Common myeloid progenitor, CD34-positive (primary cell): ENCODE measurements at regions not wholly inside any gene's neighbourhood (a gene's known extent, or its start where the extent isn't known, plus 50 kb on each side); places are given as distances from the start of the nearest gene placed in this dataset.
A peak's percentile ranks its signal among the peaks of the same experiment; 100 is the strongest.

ENCODE experiments used
- CTCF ChIA-PET: fragments of 350-600 bp; sonication (Branson Sonifier 250); formaldehyde crosslinking; loops from one replicate; lab custom pipeline; 2021; ENCODE audit warnings: antibody characterized with exemption; lab: Charles Lee
- POLR2A ChIA-PET: fragments of 350-600 bp; sonication (Branson Sonifier 250); formaldehyde crosslinking; loops from one replicate; lab custom pipeline; 2021; ENCODE audit warnings: antibody characterized with exemption; lab: Charles Lee
- DNase-seq, 3 donors: peaks; one replicate each; pipeline versions ENCODE4 v3.0.0 to v3.0.0-alpha.2; 2013
- H3K27ac ChIP-seq, 2 experiments: 1 replicate in 1 of 2; 2 replicates in 1 of 2; pipeline ENCODE4 v1.7.0; 2013; ENCODE audit warnings: inconsistent platforms in 2 of 2, low read length in 2 of 2, mild to moderate bottlenecking in 2 of 2, low read depth in 1 of 2, moderate library complexity in 1 of 2; ENCODE audit not compliant: severe bottlenecking in 2 of 2, insufficient read depth in 1 of 2, poor library complexity in 1 of 2
- H3K27me3 ChIP-seq, 5 experiments: replicated peaks in 2 of 5; 1 replicate in 3 of 5; 2 replicates in 2 of 5; pipeline versions ENCODE4 v1.6.1 to v1.7.0; 2013; ENCODE audit warnings: low read length in 4 of 5, mild to moderate bottlenecking in 2 of 5, moderate library complexity in 2 of 5, inconsistent platforms in 1 of 5; ENCODE audit not compliant: insufficient read depth in 5 of 5, control insufficient read depth in 4 of 5
- H3K36me3 ChIP-seq, 4 experiments: 1 replicate in 2 of 4; 2 replicates in 2 of 4; pipeline versions ENCODE4 v1.6.1 to v1.7.0; 2013; ENCODE audit warnings: low read length in 3 of 4, control low read depth in 1 of 4, mild to moderate bottlenecking in 1 of 4; ENCODE audit not compliant: control insufficient read depth in 4 of 4, insufficient read depth in 4 of 4
- H3K4me1 ChIP-seq, 4 experiments: 1 replicate in 3 of 4; 2 replicates in 1 of 4; pipeline versions ENCODE4 v1.6.1 to v1.7.1; 2013; ENCODE audit warnings: low read length in 3 of 4, mild to moderate bottlenecking in 3 of 4, control low read depth in 1 of 4, inconsistent platforms in 1 of 4, moderate library complexity in 1 of 4; ENCODE audit not compliant: control insufficient read depth in 4 of 4, insufficient read depth in 4 of 4; ENCODE audit errors: control extremely low read depth in 1 of 4
- H3K4me3 ChIP-seq, 7 experiments: 1 replicate in 4 of 7; 2 replicates in 3 of 7; pipeline versions ENCODE4 v1.5.1 to v1.7.0; 2013; ENCODE audit warnings: mild to moderate bottlenecking in 7 of 7, low read length in 6 of 7, moderate library complexity in 6 of 7, inconsistent platforms in 2 of 7, low read depth in 2 of 7, control low read depth in 1 of 7; ENCODE audit not compliant: insufficient read depth in 4 of 7, control insufficient read depth in 1 of 7; ENCODE audit errors: extremely low read depth in 1 of 7
- H3K9me3 ChIP-seq, 5 experiments: 1 replicate in 4 of 5; 2 replicates in 1 of 5; pipeline versions ENCODE4 v1.6.1 to v1.7.1; 2013; ENCODE audit warnings: low read length in 4 of 5, mild to moderate bottlenecking in 2 of 5, inconsistent platforms in 1 of 5, low read depth in 1 of 5, moderate library complexity in 1 of 5; ENCODE audit not compliant: control insufficient read depth in 4 of 5, insufficient read depth in 2 of 5; ENCODE audit errors: control extremely low read depth in 1 of 5
- WGBS: methylation state at CpG from one replicate; pipeline ENCODE4 v1.1.5; 2013; ENCODE audit not compliant: insufficient coverage; 5-methylcytosine and 5-hydroxymethylcytosine counted together

- H3K27me3 ChIP-seq, result peaks cover 0 to 13% (median 3%) of the 10 kb centered on the region in 5 experiments
- CTCF ChIA-PET, result interaction anchor here (1.1 kb wide), 1 partner anchor 16 kb away, joined by 3 read pairs; no protein-coding TSS in a partner anchor
- 100% methylated on average over 2 of the region's 2 CpGs for WGBS
- DNase-seq, result no peak
- H3K36me3 ChIP-seq, result no peaks in the 10 kb centered on the region
- peaks cover 0 to 3% (median 0%) of the 10 kb centered on the region in 5 experiments for H3K9me3 ChIP-seq
- POLR2A ChIA-PET, result no interaction called here
- H3K4me3 ChIP-seq, result no peak overlapping the region
- H3K4me1 ChIP-seq, result no peaks in the 10 kb centered on the region
- no peak overlapping the region for H3K27ac ChIP-seq
Measured at GRCh38 chr1:34582356-34582755, 172.5 kb upstream of the GJB5 start.

DNA sequence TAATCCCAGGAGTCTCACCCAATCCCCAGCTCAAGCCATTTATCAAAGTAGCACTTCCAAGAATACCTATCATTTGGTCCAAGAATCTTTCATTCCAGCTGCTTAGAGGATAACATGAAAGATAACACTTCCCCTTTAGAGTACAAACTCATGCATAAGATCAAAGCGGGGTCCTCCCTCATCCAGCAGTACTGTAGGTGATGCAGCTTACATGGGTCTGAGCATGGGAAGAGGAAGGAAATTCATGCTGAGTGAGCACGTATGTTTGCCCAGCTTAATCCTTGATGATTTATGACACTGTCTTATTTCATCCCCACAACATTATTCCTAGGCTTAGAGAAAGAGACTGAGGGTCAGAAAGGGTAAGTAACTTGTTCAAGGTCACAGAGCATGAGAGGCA, 167.1 kb upstream of the GJB5 start:
- no peaks in the 10 kb centered on the region for H3K4me1 ChIP-seq
- H3K4me3 ChIP-seq, result no peak overlapping the region
- H3K36me3 ChIP-seq, result no peaks in the 10 kb centered on the region
- no peak overlapping the region for H3K27ac ChIP-seq
- ChIA-PET CTCF (interaction anchor here (0.9 kb wide), 1 partner anchor 8 kb away, joined by 3 read pairs; no protein-coding TSS in a partner anchor), POLR2A (no interaction called here)
- H3K27me3 ChIP-seq, result peaks cover 0 to 13% (median 3%) of the 10 kb centered on the region in 5 experiments
- H3K9me3 ChIP-seq, result no peaks in the 10 kb centered on the region
- DNase-seq, result peak in 1 of 3 donors; percentile 2
- no CpG with 5 or more reads among the region's 2 CpGs for WGBS

DNA sequence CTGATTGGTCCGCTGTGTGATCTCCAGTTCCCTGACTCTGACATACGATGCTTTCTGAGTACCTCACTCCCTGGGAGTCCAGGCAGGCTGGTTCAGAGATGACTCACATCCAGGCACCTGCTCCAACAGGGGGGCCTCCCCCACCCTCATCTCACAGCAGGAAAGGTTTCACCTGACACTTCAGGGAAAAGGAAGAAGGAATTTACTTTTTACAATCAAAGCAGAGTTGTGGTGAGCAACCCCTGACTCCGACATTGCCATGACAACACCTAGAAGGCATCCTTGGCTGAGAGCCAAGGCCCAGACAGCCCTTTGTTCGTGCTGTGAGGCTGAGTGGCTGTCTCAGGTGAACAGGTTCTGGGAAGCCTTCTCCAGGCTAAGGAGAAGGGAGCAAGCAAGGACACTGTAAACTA, 164.6 kb upstream of the GJB5 start:
- WGBS, result 79% methylated on average over 2 of the region's 4 CpGs
- H3K27ac ChIP-seq, result no peak overlapping the region
- no peaks in the 10 kb centered on the region for H3K36me3 ChIP-seq
- H3K4me3 ChIP-seq, result no peak overlapping the region
- H3K9me3 ChIP-seq, result no peaks in the 10 kb centered on the region
- ChIA-PET CTCF (interaction anchor here (1.0 kb wide), 1 partner anchor 54 kb away, joined by 3 read pairs; no protein-coding TSS in a partner anchor), POLR2A (no interaction called here)
- no peak for DNase-seq
- no peaks in the 10 kb centered on the region for H3K4me1 ChIP-seq
- H3K27me3 ChIP-seq, result peaks cover 0 to 3% (median 0%) of the 10 kb centered on the region in 5 experiments

- Histone ChIP-seq H3K27ac (no peak overlapping the region), H3K9me3 (no peaks in the 10 kb centered on the region), H3K36me3 (no peaks in the 10 kb centered on the region), H3K27me3 (peaks cover 0 to 3% (median 0%) of the 10 kb centered on the region in 5 experiments), H3K4me3 (no peak overlapping the region), H3K4me1 (no peaks in the 10 kb centered on the region)
- ChIA-PET CTCF (no interaction called here), POLR2A (no interaction called here)
- WGBS, result 59% methylated on average over 3 of the region's 4 CpGs
- no peak for DNase-seq
Measured at GRCh38 chr1:34591751-34592629, 162.9 kb upstream of the GJB5 start.

- no peaks in the 10 kb centered on the region for H3K36me3 ChIP-seq
- 0% methylated on average over 2 of the region's 5 CpGs for WGBS
- H3K27me3 ChIP-seq, result peaks cover 0 to 23% (median 3%) of the 10 kb centered on the region in 5 experiments
- H3K4me1 ChIP-seq, result no peaks in the 10 kb centered on the region
- no peak overlapping the region for H3K27ac ChIP-seq
- peak; percentile 38 to 71 (median 58) for DNase-seq
- ChIA-PET POLR2A (no interaction called here), CTCF (interaction anchor here (1.0 to 3.8 kb wide), 4 partner anchors 8 to 138 kb away, joined by 3 to 19 read pairs (median 4); no protein-coding TSS in a partner anchor)
- no peak overlapping the region for H3K4me3 ChIP-seq
- H3K9me3 ChIP-seq, result no peaks in the 10 kb centered on the region
Measured at GRCh38 chr1:34597877-34598514, 156.9 kb upstream of the GJB5 start.

- CTCF ChIA-PET, result no interaction called here
Measured at GRCh38 chr1:34602907-34603306, 151.9 kb upstream of the GJB5 start.

DNA sequence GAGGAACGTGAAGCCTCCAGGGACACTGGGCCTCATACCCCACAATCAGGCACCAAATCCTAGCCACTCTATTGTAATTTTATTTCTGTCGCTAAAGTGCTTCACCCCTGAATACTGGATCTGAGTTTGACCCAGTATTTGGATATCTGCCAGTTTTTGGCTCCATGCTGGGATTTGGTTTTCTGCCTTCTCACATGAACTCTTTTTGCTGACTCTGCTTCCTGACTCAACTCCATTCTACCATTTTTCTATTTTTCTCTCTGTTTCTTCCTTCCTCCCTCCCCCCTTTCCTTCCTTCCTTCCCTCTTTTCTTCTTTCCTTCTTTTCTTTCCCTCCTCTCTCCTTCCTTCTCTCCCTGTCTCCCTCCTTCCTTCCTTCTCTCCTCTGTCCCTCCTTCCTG, 151.3 kb upstream of the GJB5 start:
- Histone ChIP-seq H3K27me3 (peaks cover 0 to 24% (median 0%) of the 10 kb centered on the region in 5 experiments), H3K4me3 (no peak overlapping the region), H3K4me1 (no peaks in the 10 kb centered on the region), H3K36me3 (no peaks in the 10 kb centered on the region), H3K9me3 (no peaks in the 10 kb centered on the region), H3K27ac (no peak overlapping the region)
- CTCF ChIA-PET, result no interaction called here
- WGBS, result 31% methylated on average over 2 of the region's 2 CpGs
- no peak for DNase-seq
- POLR2A ChIA-PET, result no interaction called here

More at GRCh38 chr1:34602907-34603306, 151.9 kb upstream of the GJB5 start:
- WGBS, result 59% methylated on average over 3 of the region's 6 CpGs
- Histone ChIP-seq H3K4me1 (no peaks in the 10 kb centered on the region), H3K27me3 (peaks cover 0 to 26% (median 0%) of the 10 kb centered on the region in 5 experiments), H3K36me3 (no peaks in the 10 kb centered on the region), H3K4me3 (no peak overlapping the region), H3K27ac (no peak overlapping the region), H3K9me3 (no peaks in the 10 kb centered on the region)
- POLR2A ChIA-PET, result no interaction called here
- no peak for DNase-seq
